Cardiac septum (tissue), 1 donor: ENCODE measurements at regions not wholly inside any gene's neighbourhood (a gene's known extent, or its start where the extent isn't known, plus 50 kb on each side); places are given as distances from the start of the nearest gene placed in this dataset.

ENCODE experiments used
- DNase-seq: peaks from one replicate; pipeline ENCODE4 v3.0.0-alpha.2; 2020; ENCODE audit warnings: low spot score
- intact Hi-C: fragments of 100-400 bp; cut with DNase I; formaldehyde crosslinking; loops from one replicate; pipeline ENCODE4 v1.14.0; 2022
- donor health status: DM: no; HTN: no; CAD: no.

DNA sequence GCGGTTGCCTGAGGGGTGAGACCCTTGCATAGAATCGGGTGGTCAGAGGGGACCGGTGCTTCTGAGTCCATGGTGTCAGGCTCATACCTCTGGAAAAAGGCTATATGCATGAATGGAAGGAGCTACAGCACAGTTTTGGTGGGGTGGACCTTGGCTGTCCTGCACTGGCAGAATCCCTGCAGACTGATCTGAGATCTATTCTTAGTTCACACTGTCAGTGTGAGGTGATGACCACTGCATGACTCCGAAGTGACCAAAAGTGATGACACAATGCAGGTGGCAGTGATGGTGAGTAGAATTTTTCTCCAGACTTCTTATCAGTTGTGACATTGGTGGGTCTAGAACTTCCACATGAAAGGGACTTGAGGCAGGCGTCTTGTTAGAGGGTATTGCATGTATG lies 105.2 kb upstream of the SLC28A3 start:
- DNase-seq, result no peak
- intact Hi-C loops, result no loop called here

DNA sequence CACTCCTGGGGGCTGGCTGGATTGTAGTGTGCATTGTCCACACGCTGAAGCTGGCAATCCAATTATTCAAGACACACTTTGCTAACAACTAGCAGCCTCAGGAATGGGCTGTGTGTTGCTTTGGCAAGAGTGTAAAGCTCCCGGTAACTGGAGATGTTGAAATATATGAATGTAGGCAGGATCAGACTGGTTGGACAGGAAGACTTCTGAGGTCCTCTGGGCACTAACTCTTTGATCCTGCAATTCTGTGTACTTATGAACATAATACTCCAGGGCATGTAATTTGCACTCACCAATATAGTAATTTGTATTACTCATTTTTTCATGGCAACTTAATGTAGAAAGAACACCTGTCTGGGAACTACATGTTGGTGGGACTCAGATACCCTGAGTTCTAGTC lies 106.7 kb upstream of the SLC28A3 start:
- no peak for DNase-seq
- intact Hi-C loops, result no loop called here

DNA sequence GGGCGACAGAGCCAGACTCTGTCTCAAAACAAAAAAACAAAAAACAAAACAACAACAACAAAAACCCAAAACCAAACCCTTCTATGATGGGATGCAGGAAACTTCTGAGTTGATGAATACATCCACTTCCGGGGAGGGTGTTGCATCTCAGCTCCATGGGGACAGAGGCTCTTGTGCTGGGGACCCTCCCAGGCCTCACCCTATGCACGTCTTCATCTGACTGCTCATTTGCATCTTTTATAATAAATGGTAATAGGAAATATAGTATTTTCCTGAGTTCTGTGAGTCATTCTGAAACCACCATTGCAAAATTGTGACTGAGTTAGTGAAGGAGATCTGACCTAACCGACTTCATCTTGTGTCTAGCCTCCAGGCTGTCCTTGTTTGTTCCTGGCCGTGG lies 109.5 kb upstream of the SLC28A3 start:
- no peak for DNase-seq
- intact Hi-C loops, result no loop called here

DNA sequence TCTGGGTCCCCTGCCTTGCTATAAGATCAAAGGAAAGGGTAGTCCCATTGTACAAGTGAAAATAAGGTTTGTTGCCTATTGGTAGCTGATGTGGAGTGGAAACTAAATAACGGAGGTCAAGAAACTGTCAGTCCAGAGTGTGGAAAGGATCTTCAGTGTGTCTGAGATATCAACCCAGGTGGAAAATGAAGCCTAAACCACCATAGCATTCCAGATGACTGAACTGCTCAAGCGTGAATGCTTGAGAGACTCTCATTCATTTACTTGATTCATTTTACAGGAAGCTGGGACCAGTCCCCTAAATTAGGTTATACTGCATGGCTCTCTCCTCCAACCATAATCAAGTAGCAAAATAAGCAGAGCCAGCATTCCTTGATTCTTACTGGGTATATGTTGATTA lies 116.0 kb upstream of the SLC28A3 start:
- intact Hi-C loops, result no loop called here
- DNase-seq, result no peak

DNA sequence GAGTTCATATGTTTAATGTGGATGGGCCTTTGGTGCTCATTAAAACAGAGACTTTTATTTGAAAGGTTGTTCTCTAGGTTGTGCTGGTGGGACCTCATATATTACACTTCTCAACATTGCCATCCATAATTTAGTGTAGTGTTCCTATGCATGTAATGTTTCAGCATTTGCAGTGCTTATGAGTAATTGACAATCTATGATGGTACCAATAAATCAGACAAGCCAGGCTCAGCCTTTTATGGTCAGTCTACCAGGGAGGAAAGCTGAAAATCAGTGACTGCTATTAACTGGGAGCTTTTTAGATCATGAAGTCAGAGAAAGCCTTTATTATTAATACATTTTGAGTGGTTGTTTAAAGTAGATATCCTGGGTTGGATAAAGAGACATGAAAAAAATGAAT lies 120.1 kb upstream of the SLC28A3 start:
- DNase-seq, result no peak
- intact Hi-C loops, result no loop called here

DNA sequence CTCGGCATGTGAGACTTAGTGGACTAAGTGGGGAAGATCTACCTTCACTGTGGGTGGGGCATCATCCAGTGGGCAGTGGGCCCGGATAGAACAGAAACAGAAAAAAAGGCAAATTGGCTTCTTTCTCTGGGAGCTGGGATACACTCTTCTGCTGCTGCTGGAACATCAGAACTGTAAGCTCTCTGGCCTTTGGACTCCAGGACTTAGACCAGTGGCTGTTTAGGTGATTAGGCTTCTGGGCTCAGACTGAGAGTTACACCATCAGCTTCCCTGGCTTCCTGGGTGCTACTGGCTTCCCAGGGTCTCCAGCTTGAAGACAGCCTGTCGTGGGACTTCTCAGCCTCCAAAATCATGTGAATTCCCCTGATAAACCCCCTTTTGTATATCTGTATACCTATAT lies 122.7 kb upstream of the SLC28A3 start:
- no peak for DNase-seq
- intact Hi-C loops, result no loop called here

DNA sequence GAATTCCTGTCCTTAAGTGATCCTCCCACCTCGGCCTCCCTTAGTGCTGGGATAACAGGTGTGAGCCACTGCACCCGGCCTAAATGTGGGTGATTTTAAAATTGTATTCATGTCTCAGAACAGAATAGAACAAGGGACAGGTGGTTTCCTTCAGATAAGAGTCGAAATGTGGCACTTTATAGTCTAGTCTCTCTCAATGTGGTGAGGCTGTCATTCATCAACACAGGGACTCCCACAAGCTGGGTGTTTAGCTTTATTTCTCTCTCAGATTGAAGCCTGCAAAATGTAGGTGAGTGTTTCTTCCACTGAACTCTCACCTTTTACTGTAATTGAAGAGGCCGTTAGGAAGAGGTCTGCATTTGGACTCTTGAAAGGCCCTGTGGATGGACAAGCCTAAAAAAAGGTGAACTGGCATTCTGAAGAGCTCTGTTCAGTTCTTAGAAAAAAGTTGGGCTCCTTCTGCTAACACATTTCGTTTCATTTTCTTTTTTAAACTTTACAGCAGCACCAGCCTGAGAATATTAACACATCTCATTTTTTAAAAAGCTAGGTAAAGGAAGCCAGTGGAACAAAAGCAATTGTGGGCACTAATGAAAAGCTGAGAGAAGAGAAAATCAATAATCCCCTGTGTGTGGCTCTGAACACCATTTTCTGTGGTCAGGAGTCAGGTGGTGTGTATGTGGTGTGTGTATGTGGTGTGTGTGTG lies 126.2 kb upstream of the SLC28A3 start:
- no peak for DNase-seq
- intact Hi-C loops, result no loop called here

DNA sequence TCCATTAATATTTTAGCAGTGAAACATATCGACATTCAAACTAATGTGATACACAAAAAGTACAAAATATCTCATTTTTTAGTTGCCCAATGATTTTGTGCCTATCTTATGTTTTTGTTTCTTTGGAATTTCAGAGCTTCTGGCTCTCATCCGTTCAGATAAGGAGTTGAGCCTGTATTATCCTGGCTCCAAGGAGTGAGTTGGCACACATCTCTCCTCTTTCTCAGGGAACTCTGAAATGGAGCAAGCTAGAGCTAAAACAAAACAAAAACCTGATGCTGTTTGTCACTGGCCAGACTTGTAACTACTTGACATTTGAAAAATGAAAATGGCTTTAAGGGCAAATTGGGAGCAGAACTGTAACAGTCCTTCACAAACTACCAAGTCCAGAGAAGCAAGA lies 131.3 kb upstream of the SLC28A3 start:
- no peak for DNase-seq
- intact Hi-C loops, result no loop called here

DNA sequence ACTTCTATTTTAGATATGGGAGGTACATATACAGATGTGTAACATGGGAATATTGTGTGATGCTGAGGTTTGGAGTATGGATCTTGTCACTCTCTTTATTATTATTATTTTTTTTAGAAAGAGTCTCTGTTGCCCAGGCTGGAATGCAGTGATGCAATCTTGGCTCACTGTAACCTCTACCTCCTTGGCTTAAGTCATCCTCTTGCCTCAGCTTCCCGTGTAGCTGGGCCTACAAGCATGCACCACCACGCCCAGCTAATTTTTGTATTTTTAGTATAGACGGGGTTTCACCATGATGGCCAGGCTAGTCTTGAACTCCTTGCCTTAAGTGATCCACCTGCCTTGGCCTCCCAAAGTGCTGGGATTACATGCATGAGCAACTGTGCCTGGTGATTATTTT lies 138.4 kb upstream of the SLC28A3 start:
- intact Hi-C loops, result no loop called here
- DNase-seq, result no peak

DNA sequence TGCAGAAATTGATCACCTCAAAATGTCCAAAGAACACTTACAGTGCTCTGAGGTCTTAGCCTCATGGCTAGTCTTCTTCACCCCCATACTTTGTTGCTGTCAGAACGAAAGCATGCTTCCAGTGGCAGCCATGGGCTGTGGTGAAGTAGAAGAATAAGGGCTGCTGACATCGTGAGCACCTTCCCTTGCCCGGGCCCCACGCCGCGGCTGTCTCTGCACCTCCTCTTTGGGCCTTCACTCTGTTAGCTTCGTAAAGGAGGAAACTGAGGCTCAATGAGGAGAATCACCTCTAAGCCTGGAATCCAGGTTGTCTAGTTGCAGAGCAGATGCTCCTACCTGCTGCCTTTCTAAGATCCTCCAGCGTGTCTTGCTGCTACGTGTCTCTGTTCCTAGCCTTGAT lies 139.5 kb upstream of the SLC28A3 start:
- DNase-seq, result no peak
- intact Hi-C loops, result no loop called here

DNA sequence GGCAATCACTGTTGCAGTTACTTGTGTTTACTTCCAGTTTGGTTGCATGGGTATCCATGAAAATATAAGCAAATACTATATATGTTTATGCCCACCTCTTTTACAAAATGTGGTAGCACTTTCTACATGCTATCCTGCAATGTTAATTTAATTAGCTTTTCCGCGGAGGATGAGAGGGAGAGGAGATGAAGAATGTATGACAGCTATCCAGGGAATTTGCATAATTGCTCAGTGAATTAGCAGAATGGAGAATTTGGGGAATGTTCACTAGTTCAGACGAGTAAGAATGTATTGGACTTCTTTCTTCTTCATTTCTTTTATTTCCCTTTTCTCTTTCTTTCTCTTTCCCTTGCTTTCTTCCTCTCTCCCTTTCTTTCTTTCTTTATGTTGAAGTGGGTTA lies 140.7 kb upstream of the SLC28A3 start:
- no peak for DNase-seq
- intact Hi-C loops, result no loop called here

DNA sequence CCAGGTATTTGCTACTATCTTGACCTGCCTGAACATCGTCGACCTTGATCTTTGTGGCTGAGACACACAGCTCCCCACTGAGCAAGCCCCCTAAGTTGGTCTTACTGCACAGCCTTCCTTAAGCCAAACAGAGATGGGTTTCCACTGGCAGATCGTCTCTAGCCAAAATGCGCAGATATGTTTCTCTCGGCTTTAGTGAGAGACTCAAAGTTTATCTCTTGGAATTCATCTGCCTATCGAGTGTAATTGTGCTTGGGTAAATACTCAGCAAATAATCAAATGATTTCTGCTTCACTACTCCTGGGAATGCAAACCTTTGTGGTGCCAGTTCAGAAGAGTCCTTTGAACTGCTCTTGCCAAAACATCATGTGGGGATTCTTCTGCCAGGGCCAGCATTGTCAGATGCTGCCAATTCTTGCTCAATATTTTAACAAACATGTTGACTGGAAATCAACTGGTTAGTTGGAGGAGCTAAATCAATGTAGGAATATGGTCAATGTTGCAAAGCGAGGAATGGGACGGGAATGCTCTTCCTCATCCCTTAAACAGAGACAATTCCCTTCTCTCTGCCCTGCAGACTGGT lies 141.2 kb upstream of the SLC28A3 start:
- intact Hi-C loops, result no loop called here

DNA sequence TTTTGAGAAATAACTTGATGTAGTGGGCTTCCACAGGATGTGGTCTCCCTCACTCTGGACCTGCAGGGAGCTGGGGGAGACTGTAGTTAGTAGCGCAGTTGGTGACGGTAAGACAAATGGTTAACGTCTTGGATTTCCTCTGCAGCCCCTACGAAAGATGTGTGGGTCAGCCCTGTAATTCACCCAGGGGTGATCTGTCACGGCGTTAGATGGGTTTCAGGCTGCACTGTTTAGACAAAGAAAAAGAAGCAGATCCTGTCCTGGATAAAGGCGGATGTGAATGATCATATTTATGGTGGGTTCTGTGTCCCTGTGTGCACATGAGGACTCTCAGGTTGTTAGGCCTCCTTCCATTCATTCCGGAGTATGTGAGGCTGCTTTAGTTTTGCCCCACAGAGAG lies 142.0 kb upstream of the SLC28A3 start:
- no peak for DNase-seq
- intact Hi-C loops, result no loop called here

More for the DNA sequence above, 141.2 kb upstream of the SLC28A3 start:
- DNase-seq, result no peak

DNA sequence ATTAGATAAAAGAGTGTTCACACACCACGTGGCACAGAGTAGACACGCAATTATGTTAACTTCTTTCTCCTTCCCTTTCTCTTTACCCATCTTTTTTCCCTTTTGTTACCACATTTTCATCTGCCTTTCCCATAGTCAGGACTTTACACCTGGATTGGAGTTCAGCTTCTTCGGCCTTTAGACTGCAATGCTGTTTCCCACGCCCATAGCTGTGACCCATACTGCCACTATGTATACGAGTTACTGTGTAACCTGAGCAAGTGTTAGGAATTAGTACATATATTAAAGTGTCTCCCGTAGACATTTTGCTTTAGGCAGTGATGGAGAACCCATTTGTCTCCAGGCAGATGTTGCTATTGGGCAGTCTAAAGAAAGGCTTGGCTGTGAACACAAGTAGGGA lies 143.6 kb upstream of the SLC28A3 start:
- intact Hi-C loops, result no loop called here
- no peak for DNase-seq

DNA sequence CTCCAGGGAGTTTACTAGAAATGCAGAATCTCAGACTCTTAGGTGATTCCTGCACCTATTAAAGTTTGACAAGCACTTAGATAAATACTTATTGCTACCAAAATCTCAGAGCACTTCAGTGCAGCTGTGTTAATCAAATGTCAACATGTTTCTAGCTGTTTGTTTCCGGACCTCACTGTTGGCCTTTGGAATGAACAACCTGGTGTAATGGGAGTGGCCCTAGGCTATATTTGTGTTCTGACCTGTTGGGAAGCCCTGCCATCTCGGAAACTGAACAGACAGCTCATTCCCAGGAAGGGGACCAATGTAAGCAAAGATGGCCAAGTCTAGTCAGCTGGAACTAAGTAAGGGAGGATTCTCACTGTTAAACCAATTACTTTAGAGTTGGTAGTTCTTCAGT lies 145.0 kb upstream of the SLC28A3 start:
- intact Hi-C loops, result no loop called here
- DNase-seq, result no peak

DNA sequence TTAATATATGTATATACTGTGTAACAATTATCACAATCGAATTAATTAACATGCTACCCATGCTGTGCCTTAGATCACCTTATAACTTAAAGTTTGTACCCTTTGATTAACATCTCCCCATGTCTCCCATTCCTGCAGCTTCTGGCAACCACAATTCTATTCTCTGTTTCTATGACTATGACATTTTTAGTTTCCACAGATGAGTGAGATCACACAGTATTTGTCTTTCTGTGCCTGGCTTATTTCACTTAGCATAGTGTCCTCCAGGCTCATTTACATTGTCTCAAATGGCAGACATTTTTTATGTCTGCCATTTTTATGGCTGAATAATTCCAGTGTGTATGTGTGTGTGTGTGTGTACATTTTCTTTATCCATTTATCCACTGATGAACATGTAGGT lies 146.1 kb upstream of the SLC28A3 start:
- no peak for DNase-seq
- intact Hi-C loops, result no loop called here

DNA sequence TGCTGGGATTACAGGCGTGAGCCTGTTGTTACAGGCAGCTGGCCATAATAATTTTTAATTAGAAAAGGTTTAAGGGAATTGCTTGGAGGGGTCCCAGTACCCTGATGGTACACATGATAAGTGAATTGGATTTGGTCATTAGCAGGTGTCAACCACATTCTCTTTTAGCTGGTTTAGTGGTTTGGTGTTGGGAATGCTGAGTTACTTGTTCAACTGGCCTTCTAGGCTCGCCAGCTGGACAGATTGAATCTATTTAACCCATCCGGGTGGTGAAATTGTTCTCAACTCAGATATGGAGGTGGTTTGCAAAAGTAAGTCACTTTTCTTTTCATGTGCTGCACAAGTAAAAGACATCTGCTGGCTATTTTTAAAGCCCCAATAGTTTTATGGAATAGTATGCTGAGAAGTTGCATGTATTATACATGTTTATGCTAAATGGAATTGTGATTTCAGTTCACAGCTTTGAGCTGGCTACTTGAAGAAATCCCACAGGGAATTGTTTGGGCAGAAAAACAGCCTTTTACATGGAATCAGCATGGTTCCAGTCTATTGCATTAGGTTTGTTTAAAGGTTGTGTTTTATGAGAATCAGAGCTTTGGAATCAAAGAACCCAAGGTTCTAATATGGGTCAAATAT lies 149.8 kb upstream of the SLC28A3 start:
- DNase-seq, result no peak
- intact Hi-C loops, result no loop called here

DNA sequence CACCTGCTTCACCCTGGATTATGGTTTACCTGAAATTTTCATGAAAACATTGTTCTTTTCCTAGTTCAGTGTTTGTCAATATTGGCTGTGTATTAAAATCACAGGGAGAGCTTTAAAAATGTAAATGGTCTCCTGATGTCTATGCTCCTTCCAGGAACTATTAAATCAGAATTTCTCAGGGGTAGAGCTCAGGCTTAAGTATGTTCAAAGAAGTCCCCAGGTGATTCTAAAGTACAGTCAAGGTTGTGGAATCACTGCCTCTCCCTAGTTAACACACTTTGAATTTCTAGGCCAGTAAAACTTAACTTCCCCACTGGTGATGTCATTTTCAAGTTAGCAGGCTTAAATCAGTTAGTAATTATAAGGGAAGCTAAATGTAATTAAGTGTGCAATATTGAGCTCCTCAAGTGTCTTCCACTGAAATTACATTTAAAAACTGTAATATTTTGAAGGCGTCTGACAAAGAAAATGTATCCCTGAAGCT lies 150.3 kb upstream of the SLC28A3 start:
- DNase-seq, result no peak

DNA sequence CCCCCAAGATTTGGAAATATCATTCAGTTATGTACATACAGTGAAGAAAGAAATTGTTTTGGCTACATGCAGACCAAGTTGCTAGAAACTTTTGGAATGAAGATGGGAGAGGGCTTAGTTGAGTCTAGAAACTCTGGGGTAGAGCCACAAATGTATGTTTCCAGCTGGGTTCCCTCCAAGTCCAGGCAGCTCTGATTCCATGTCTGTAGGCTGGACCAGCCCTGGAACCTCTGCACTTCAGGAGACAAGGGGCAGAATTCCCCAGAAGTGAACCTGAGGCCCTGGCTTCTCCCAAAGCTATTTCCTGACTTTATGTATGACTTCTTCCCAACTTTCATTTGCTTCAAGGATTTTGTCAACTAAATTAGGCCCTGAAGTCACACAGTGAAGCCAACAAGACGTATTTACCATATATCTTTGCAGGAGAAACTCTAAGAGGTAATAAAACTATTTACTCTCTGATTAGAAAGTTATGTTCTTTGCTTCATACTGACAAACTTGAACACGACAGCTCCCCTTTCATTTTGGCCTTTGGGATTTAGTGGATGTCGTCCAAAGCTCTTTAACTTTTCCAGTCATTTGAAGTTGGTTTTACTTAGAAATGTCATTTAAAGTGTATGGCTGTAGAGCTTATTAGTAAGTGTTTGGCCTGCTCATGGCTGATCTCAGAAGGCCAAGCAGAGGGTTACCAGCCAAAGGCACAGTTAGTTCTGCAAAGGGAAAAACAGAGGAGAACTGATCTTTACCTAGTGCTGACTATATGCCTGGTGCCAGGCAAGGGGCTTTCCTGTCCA lies 152.0 kb upstream of the SLC28A3 start:
- intact Hi-C loops, result no loop called here
- DNase-seq, result no peak

More for the DNA sequence above, 150.3 kb upstream of the SLC28A3 start:
- intact Hi-C loops, result no loop called here

DNA sequence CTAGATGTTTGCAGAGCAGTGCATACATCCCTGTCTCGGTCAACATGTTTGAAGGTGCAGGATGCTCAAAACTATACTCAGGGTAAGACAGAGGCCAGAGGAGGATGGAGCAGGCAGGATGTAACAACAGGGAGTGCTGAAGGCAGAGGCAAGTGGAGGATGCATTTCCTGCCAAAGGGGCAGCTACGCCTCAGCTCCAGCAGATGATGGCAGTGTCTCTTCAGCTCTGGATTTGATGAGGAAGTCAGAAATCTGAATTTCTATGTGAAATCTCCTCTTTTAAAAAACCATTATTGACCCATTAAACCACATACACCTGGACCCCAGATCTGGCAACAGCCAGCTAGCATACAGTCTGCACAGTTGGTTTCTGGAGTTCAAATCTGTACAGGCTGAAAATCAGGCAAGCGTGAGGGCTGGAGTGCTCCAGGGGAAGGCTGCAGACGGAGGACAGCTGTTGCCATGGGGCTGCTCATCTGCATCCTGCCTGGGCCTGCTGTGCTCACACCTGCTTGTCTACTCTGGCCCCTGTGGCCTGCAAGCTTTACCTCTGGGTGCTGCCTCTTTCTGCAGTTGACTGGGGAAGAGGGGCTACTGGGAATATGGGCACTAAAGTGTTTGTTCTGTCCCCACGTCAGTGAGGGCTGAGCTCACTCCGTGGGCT lies 152.9 kb upstream of the SLC28A3 start:
- intact Hi-C loops, result no loop called here
- no peak for DNase-seq
